CD4-positive, alpha-beta T cell treated with Interleukin-10 for 1 hour (primary cell): ENCODE measurements at regions not wholly inside any gene's neighbourhood (a gene's known extent, or its start where the extent isn't known, plus 50 kb on each side); places are given as distances from the start of the nearest gene placed in this dataset.
"Not testable (repeated sequence)": the region's sequence is repeated elsewhere in the genome, so short reads cannot be mapped to it uniquely, and the experiment has no call there.

Source experiments
- DNase-seq: peaks from one replicate; pipeline ENCODE4 v3.0.0-alpha.2; 2020

- no peak for DNase-seq
Observed at GRCh38 chr10:108574233-108574632, 1349.1 kb downstream of the XPNPEP1 start.

- DNase-seq, result no peak
Observed at GRCh38 chr10:108568824-108569223, 1354.5 kb downstream of the XPNPEP1 start.

- no peak for DNase-seq
Observed at GRCh38 chr10:108567899-108568752, 1355.2 kb downstream of the XPNPEP1 start.

- DNase-seq, result no peak
Observed at GRCh38 chr10:108566316-108567107, 1356.8 kb downstream of the XPNPEP1 start.

- no peak for DNase-seq
Observed at GRCh38 chr10:108562105-108562504, 1361.2 kb downstream of the XPNPEP1 start.

GRCh38 chr10:108561649-108562048 lies 1361.7 kb downstream of the XPNPEP1 start:
- no peak for DNase-seq

- DNase-seq, result no peak
Observed at GRCh38 chr10:108560488-108560887, 1362.8 kb downstream of the XPNPEP1 start.

- no peak for DNase-seq
Observed at GRCh38 chr10:108556186-108556585, 1367.1 kb downstream of the XPNPEP1 start.

- DNase-seq, result no peak
Observed at GRCh38 chr10:108545921-108546320, 1377.4 kb downstream of the XPNPEP1 start.

- DNase-seq, result peak; percentile 15
Observed at GRCh38 chr10:108544500-108545120, 1378.7 kb downstream of the XPNPEP1 start.

- not testable (repeated sequence) for DNase-seq
Observed at GRCh38 chr10:108533551-108533950, 1369.0 kb upstream of the SORCS1 start.

- DNase-seq, result no peak
Observed at GRCh38 chr10:108523016-108523800, 1358.7 kb upstream of the SORCS1 start.

- DNase-seq, result no peak
Observed at GRCh38 chr10:108521827-108522492, 1357.5 kb upstream of the SORCS1 start.

- DNase-seq, result no peak
Observed at GRCh38 chr10:108515821-108516220, 1351.3 kb upstream of the SORCS1 start.

- no peak for DNase-seq
Observed at GRCh38 chr10:108500396-108500795, 1335.9 kb upstream of the SORCS1 start.

- DNase-seq, result no peak
Observed at GRCh38 chr10:108496106-108496505, 1331.6 kb upstream of the SORCS1 start.

- no peak for DNase-seq
Observed at GRCh38 chr10:108490944-108491343, 1326.4 kb upstream of the SORCS1 start.

GRCh38 chr10:108471420-108471819 lies 1306.9 kb upstream of the SORCS1 start:
- no peak for DNase-seq

GRCh38 chr10:108469940-108470339 lies 1305.4 kb upstream of the SORCS1 start:
- DNase-seq, result no peak

GRCh38 chr10:108465871-108466641 lies 1301.5 kb upstream of the SORCS1 start:
- DNase-seq, result no peak

GRCh38 chr10:108462005-108462404 lies 1297.5 kb upstream of the SORCS1 start:
- no peak for DNase-seq
